ENCODE measurements at regions not wholly inside any gene's neighbourhood (a gene's known extent, or its start where the extent isn't known, plus 50 kb on each side); places are given as distances from the start of the nearest gene placed in this dataset.

DNA sequence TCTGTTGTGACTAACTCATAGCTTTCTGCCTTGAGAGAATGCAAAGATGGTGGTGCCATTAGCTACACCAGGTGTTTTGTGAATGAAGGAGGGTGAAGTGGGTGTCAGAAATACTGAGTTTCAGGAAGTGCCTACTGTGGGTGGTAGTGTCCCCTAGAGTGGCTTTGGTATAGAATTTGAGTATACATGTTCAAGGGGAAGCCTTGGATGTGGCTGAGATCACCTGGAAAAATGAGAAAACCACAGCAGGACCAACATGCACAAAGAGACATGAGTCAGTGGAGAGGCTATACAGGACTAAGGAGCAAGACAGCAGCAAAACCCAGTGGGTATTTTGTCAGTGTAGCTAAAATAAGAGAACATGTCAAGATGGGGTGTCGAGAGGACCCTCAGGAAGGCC is 204.3 kb upstream of the TBL1X start:
- Histone ChIP-seq H3K4me1 (ENCODE audit: control insufficient read depth, low read depth, low read length) (no peaks in the 10 kb centered on the region), H3K79me1 (ENCODE audit: low read length) (no peaks in the 10 kb centered on the region), H3K36me3 (ENCODE audit: control insufficient read depth, insufficient read depth, low read length) (no peaks in the 10 kb centered on the region), H3K9ac (ENCODE audit: low read length) (no peak overlapping the region), H3K18ac (ENCODE audit: low read length) (no peak overlapping the region), H2BK120ac (ENCODE audit: low read depth, low read length) (no peak overlapping the region), H3K27me3 (ENCODE audit: insufficient read depth, low read length, poor library complexity) (no peaks in the 10 kb centered on the region), H3K4me3 (ENCODE audit: low read length) (no peak overlapping the region), H3K23ac (ENCODE audit: low read length) (no peak overlapping the region), H3K79me2 (ENCODE audit: control insufficient read depth, insufficient read depth, low read length) (no peaks in the 10 kb centered on the region), H4K8ac (ENCODE audit: low read depth, low read length) (no peak overlapping the region), H3K56ac (ENCODE audit: low read length) (no peak overlapping the region), H3K4ac (ENCODE audit: low read depth, low read length) (no peak overlapping the region), H3K27ac (ENCODE audit: low read depth, low read length) (no peak overlapping the region), H2BK5ac (ENCODE audit: low read length) (no peak overlapping the region), H3K4me2 (ENCODE audit: low read length) (no peak overlapping the region), H2BK15ac (replicated peaks; ENCODE audit: low read depth) (no peak overlapping the region), H4K5ac (ENCODE audit: low read length) (no peak overlapping the region), H2AK5ac (ENCODE audit: low read length) (no peak overlapping the region)
- WGBS (ENCODE audit: extremely low coverage, insufficient coverage, low lambda C conversion rate), result no CpG with 5 or more reads among the region's 1 CpG
- DNase-seq, result no peak

DNA sequence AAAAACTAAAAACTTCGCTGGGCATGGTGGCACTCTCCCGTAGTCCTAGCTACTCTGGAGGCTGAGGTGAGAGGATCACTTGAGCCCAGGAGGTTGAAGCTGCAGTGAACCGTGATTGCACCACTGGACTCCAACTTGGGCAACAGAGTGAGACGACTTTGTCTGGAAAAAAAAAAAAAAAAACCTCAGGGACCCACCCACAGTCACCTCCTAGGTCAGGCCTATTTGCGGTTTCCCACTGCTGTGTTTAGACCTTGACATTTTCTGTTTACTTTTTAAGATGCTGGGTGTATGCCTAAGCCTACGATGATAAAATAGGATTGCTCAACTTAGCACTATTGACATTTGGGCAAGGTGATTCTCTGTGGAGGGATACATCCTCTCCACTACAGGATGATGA is 197.4 kb upstream of the TBL1X start:
- no peak overlapping the region for H3K56ac ChIP-seq (ENCODE audit: low read length)
- no peaks in the 10 kb centered on the region for H3K36me3 ChIP-seq (ENCODE audit: control insufficient read depth, insufficient read depth, low read length)
- H3K4me3 ChIP-seq (ENCODE audit: low read length), result no peak overlapping the region
- H2BK120ac ChIP-seq (ENCODE audit: low read depth, low read length), result no peak overlapping the region
- no peaks in the 10 kb centered on the region for H3K27me3 ChIP-seq (ENCODE audit: insufficient read depth, low read length, poor library complexity)
- H3K23ac ChIP-seq (ENCODE audit: low read length), result no peak overlapping the region
- H2BK15ac ChIP-seq (replicated peaks; ENCODE audit: low read depth), result no peak overlapping the region
- H3K9ac ChIP-seq (ENCODE audit: low read length), result no peak overlapping the region
- H3K4ac ChIP-seq (ENCODE audit: low read depth, low read length), result no peak overlapping the region
- H3K4me1 ChIP-seq (ENCODE audit: control insufficient read depth, low read depth, low read length), result no peaks in the 10 kb centered on the region
- no peak overlapping the region for H3K18ac ChIP-seq (ENCODE audit: low read length)
- no peak overlapping the region for H2AK5ac ChIP-seq (ENCODE audit: low read length)
- H3K27ac ChIP-seq (ENCODE audit: low read depth, low read length), result no peak overlapping the region
- no peak overlapping the region for H3K4me2 ChIP-seq (ENCODE audit: low read length)
- no peak overlapping the region for H4K8ac ChIP-seq (ENCODE audit: low read depth, low read length)
- H2BK5ac ChIP-seq (ENCODE audit: low read length), result no peak overlapping the region
- no CpG with 5 or more reads among the region's 6 CpGs for WGBS (ENCODE audit: extremely low coverage, insufficient coverage, low lambda C conversion rate)
- H3K79me2 ChIP-seq (ENCODE audit: control insufficient read depth, insufficient read depth, low read length), result no peaks in the 10 kb centered on the region
- no peaks in the 10 kb centered on the region for H3K79me1 ChIP-seq (ENCODE audit: low read length)
- no peak for DNase-seq
- H4K5ac ChIP-seq (ENCODE audit: low read length), result no peak overlapping the region

DNA sequence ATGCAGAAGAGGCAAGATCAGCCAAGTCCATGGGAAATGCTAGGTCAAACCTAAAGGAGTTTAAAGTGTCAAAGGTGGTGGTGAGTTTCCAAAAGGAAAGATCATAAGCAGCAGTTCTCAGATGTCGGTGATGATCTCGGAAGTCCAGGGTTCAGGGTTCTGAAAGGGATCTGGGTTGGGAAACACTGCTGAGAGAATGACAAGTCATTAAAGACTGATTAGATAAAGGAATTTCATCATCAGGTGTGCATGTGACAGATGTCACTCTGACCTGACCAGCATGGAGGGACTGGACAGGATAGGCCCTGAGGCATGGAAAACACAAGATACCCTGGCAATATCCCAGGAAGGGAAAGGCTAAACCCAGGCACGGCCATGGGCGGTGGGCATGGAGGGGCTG is 195.7 kb upstream of the TBL1X start:
- Histone ChIP-seq H2AK5ac (ENCODE audit: low read length) (no peak overlapping the region), H3K4me2 (ENCODE audit: low read length) (no peak overlapping the region), H3K36me3 (ENCODE audit: control insufficient read depth, insufficient read depth, low read length) (no peaks in the 10 kb centered on the region), H3K56ac (ENCODE audit: low read length) (no peak overlapping the region), H3K9ac (ENCODE audit: low read length) (no peak overlapping the region), H3K18ac (ENCODE audit: low read length) (no peak overlapping the region), H3K79me2 (ENCODE audit: control insufficient read depth, insufficient read depth, low read length) (no peaks in the 10 kb centered on the region), H3K4me1 (ENCODE audit: control insufficient read depth, low read depth, low read length) (no peaks in the 10 kb centered on the region), H3K4me3 (ENCODE audit: low read length) (no peak overlapping the region), H3K79me1 (ENCODE audit: low read length) (no peaks in the 10 kb centered on the region), H2BK15ac (replicated peaks; ENCODE audit: low read depth) (no peak overlapping the region), H3K27me3 (ENCODE audit: insufficient read depth, low read length, poor library complexity) (no peaks in the 10 kb centered on the region), H3K23ac (ENCODE audit: low read length) (no peak overlapping the region), H4K5ac (ENCODE audit: low read length) (no peak overlapping the region), H2BK120ac (ENCODE audit: low read depth, low read length) (no peak overlapping the region), H3K4ac (ENCODE audit: low read depth, low read length) (no peak overlapping the region), H4K8ac (ENCODE audit: low read depth, low read length) (no peak overlapping the region), H3K27ac (ENCODE audit: low read depth, low read length) (no peak overlapping the region), H2BK5ac (ENCODE audit: low read length) (no peak overlapping the region)
- no peak for DNase-seq
- WGBS (ENCODE audit: extremely low coverage, insufficient coverage, low lambda C conversion rate), result no CpG with 5 or more reads among the region's 4 CpGs

DNA sequence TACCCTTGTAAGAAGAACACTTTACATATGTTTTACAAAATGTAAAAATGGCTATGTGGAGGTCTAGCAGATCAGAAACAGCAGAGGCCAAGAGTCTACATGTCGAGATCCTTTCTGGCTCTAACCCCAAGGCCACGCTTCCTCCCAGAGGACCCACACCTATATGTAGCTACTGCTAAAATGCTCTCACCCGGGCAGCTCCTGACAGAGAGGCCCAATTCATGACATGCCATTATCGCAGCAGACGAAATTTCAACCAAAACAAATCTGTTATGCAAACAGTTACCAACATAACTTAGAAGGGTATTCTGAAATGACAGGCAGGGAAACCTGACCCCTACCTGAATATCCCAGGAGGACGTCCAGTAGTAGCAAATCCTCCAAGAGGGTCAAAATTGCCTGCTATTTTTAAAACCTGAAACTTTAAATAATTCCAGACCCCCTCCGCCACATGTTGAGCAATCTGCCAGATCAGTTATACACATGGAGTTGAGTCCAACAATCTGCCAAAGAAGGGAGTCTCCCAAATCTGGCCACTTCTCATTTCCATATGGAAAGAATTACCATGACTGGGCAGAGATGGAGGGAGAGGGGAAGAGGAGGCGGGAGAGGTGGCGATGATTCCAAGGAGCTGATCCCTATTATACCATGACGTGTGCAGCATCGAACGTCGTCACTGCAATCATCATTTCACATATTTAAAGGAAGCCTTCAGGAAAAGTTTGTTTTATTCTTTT is 192.9 kb upstream of the TBL1X start:
- no peaks in the 10 kb centered on the region for H3K4me1 ChIP-seq (ENCODE audit: control insufficient read depth, low read depth, low read length)
- H3K23ac ChIP-seq (ENCODE audit: low read length), result no peak overlapping the region
- no peak overlapping the region for H3K18ac ChIP-seq (ENCODE audit: low read length)
- no peak overlapping the region for H3K9ac ChIP-seq (ENCODE audit: low read length)
- no peak overlapping the region for H3K4me3 ChIP-seq (ENCODE audit: low read length)
- H2BK5ac ChIP-seq (ENCODE audit: low read length), result no peak overlapping the region
- H3K4ac ChIP-seq (ENCODE audit: low read depth, low read length), result no peak overlapping the region
- no peaks in the 10 kb centered on the region for H3K79me1 ChIP-seq (ENCODE audit: low read length)
- no peaks in the 10 kb centered on the region for H3K36me3 ChIP-seq (ENCODE audit: control insufficient read depth, insufficient read depth, low read length)
- no peaks in the 10 kb centered on the region for H3K27me3 ChIP-seq (ENCODE audit: insufficient read depth, low read length, poor library complexity)
- H4K5ac ChIP-seq (ENCODE audit: low read length), result no peak overlapping the region
- no peak overlapping the region for H2BK120ac ChIP-seq (ENCODE audit: low read depth, low read length)
- no peak overlapping the region for H2BK15ac ChIP-seq (replicated peaks; ENCODE audit: low read depth)
- H3K79me2 ChIP-seq (ENCODE audit: control insufficient read depth, insufficient read depth, low read length), result no peaks in the 10 kb centered on the region
- no peak overlapping the region for H2AK5ac ChIP-seq (ENCODE audit: low read length)
- no peak overlapping the region for H3K56ac ChIP-seq (ENCODE audit: low read length)
- DNase-seq, result no peak
- H4K8ac ChIP-seq (ENCODE audit: low read depth, low read length), result no peak overlapping the region
- H3K27ac ChIP-seq (ENCODE audit: low read depth, low read length), result no peak overlapping the region
- WGBS (ENCODE audit: extremely low coverage, insufficient coverage, low lambda C conversion rate), result no CpG with 5 or more reads among the region's 13 CpGs
- no peak overlapping the region for H3K4me2 ChIP-seq (ENCODE audit: low read length)

DNA sequence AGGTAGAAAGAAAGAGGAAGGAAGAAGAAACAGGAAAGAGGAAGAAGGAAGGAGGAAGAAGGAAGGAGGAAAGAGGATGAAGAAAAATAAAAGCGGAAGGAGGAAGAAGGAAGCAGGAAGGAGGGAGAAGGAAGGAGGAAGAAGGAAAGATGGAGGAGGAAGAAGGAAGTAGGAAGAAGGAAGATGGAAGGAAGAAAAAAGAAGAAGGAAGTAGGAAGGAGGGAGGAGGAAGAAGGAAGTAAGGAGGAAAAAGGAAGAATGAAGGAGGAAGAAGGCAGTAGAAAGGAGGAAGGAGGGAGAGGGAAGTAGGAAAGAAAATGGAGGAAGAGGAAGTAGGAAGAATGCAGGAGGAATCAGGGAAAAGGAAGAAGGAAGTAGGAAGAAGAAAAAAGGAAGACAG is 191.1 kb upstream of the TBL1X start:
- Histone ChIP-seq H4K5ac (ENCODE audit: low read length) (no peak overlapping the region), H3K23ac (ENCODE audit: low read length) (no peak overlapping the region), H2BK120ac (ENCODE audit: low read depth, low read length) (no peak overlapping the region), H3K4me2 (ENCODE audit: low read length) (no peak overlapping the region), H4K8ac (ENCODE audit: low read depth, low read length) (no peak overlapping the region), H3K4me1 (ENCODE audit: control insufficient read depth, low read depth, low read length) (no peaks in the 10 kb centered on the region), H3K27me3 (ENCODE audit: insufficient read depth, low read length, poor library complexity) (no peaks in the 10 kb centered on the region), H3K18ac (ENCODE audit: low read length) (no peak overlapping the region), H2AK5ac (ENCODE audit: low read length) (no peak overlapping the region), H3K4me3 (ENCODE audit: low read length) (no peak overlapping the region), H3K56ac (ENCODE audit: low read length) (no peak overlapping the region), H2BK15ac (replicated peaks; ENCODE audit: low read depth) (no peak overlapping the region), H3K27ac (ENCODE audit: low read depth, low read length) (no peak overlapping the region), H3K4ac (ENCODE audit: low read depth, low read length) (no peak overlapping the region), H3K36me3 (ENCODE audit: control insufficient read depth, insufficient read depth, low read length) (no peaks in the 10 kb centered on the region), H3K79me2 (ENCODE audit: control insufficient read depth, insufficient read depth, low read length) (no peaks in the 10 kb centered on the region), H3K79me1 (ENCODE audit: low read length) (no peaks in the 10 kb centered on the region), H2BK5ac (ENCODE audit: low read length) (no peak overlapping the region), H3K9ac (ENCODE audit: low read length) (no peak overlapping the region)
- no peak for DNase-seq
- WGBS (ENCODE audit: extremely low coverage, insufficient coverage, low lambda C conversion rate), result no CpG with 5 or more reads among the region's 1 CpG

Data from mesendoderm (in vitro differentiated cells).